HCT116 (cell line): ENCODE measurements at regions not wholly inside any gene's neighbourhood (a gene's known extent, or its start where the extent isn't known, plus 50 kb on each side); places are given as distances from the start of the nearest gene placed in this dataset.

ENCODE experiments used
- CEBPB ChIP-seq: IDR thresholded peaks from 2 replicates; pipeline ENCODE4 v1.6.1; 2012; ENCODE audit warnings: low read depth
- CTCF ChIP-seq, 3 experiments: fragments of 200-600 bp in 1 of 3; sonication (generic) in 1 of 3; IDR thresholded peaks in 2 of 3; conservative IDR thresholded peaks in 1 of 3; 2 replicates each; pipeline ENCODE4 v1.5.1; 2012 to 2017; ENCODE audit warnings: low read depth in 2 of 3, low read length in 2 of 3, antibody characterized with exemption in 1 of 3, borderline replicate concordance in 1 of 3, control low read depth in 1 of 3, mild to moderate bottlenecking in 1 of 3, mixed read lengths in 1 of 3, mixed run types in 1 of 3, moderate library complexity in 1 of 3; ENCODE audit not compliant: insufficient read depth in 1 of 3
- EZH2 ChIP-seq: fragments of 200-600 bp; sonication (generic); IDR thresholded peaks from 2 replicates; pipeline ENCODE4 v1.6.1; 2017; ENCODE audit warnings: antibody characterized with exemption, mixed run types
- JUND ChIP-seq: IDR thresholded peaks from 2 replicates; pipeline ENCODE4 v1.6.1; 2012
- MAX ChIP-seq: IDR thresholded peaks from 2 replicates; pipeline ENCODE4 v1.6.1; 2012
- POLR2A ChIP-seq: IDR thresholded peaks from 2 replicates; pipeline ENCODE4 v1.7.0; 2011; ENCODE audit warnings: borderline replicate concordance; ENCODE audit not compliant: insufficient read depth, insufficient read length; ENCODE audit errors: extremely low read depth
- POLR2AphosphoS5 ChIP-seq: IDR thresholded peaks from 2 replicates; pipeline ENCODE4 v1.6.1; 2011; ENCODE audit warnings: mild to moderate bottlenecking, low read depth, low read length, moderate library complexity
- TCF7L2 ChIP-seq: IDR thresholded peaks from 2 replicates; pipeline ENCODE4 v1.7.0; 2011; ENCODE audit warnings: borderline replicate concordance, inconsistent platforms; ENCODE audit not compliant: insufficient read depth, insufficient read length; ENCODE audit errors: extremely low read depth
- YY1 ChIP-seq: IDR thresholded peaks from 2 replicates; pipeline ENCODE4 v1.6.1; 2011; ENCODE audit warnings: low read length, low read depth, moderate library complexity, mild to moderate bottlenecking; ENCODE audit not compliant: insufficient replicate concordance; ENCODE audit errors: extremely low read depth
- ZNF274 ChIP-seq: fragments of 200-500 bp; sonication (Bioruptor generic); IDR thresholded peaks from 2 replicates; pipeline ENCODE4 v1.6.1; 2014; ENCODE audit warnings: mild to moderate bottlenecking, low read depth, low read length, inconsistent platforms

GRCh38 chr12:131231032-131231980, 277.6 kb downstream of the ADGRD1 start:
- TF ChIP-seq CTCF (IDR thresholded peaks at IDR 0.05 in 2 of 3, conservative IDR thresholded peaks at IDR 0.05 in 1 of 3; ENCODE audit: borderline replicate concordance in 1 of 3, insufficient read depth in 1 of 3, low read depth in 2 of 3, low read length in 2 of 3) (no peak), EZH2 (no peak), YY1 (no peak), MAX (no peak), CEBPB (no peak), ZNF274 (no peak), POLR2A (no peak), JUND (no peak), POLR2AphosphoS5 (no peak), TCF7L2 (no peak)
